ENCODE measurements at regions not wholly inside any gene's neighbourhood (a gene's known extent, or its start where the extent isn't known, plus 50 kb on each side); places are given as distances from the start of the nearest gene placed in this dataset.

DNA sequence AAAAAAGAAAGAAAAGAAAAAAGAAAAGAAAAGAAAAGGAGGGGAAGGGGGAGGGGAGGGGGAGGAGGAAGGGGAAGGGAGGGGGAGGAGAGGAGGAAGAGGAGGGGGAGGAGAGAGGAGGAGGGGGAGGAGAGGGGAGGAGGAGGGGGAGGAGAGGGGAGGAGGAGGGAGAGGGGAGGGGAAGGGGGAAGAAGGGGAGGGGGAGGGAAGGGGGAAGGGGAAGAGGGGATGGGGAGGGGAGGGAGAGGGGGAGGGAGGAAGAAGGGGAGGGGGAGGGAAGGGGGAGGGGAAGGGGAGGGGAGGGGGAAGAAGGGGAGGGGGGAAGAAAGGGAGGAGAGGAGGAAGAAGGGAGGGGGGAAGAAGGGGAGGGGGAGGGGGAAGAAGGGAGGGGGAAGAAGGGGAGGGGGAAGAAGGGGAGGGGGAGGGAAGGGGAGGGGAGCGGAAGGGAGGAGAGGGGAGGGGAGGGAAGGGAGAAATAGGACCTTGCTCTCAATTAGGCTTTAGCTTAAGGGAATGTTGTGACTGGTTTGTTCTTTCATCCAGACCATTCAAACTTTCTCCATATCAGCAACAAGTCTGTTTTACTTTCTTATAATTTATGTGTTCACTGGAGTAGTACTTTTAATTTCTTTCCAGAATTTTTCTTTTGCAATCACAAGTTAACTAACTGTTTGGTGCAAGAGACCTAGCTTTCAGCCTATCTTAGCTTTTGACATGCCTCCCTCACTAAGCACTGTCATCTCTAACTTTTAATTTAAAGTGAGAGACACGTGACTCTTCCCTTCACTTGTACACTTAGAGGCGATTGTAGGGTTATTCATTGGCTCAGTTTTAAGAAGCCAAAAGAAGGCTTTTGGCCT lies 76.5 kb upstream of the EGLN3 start:
- no peaks in the 10 kb centered on the region for H3K4me1 ChIP-seq
- no peaks in the 10 kb centered on the region for H3K9me3 ChIP-seq
- ChIA-PET CTCF (no interaction called here), POLR2A (no interaction called here)
- H3K4me3 ChIP-seq: no peak overlapping the region
- ATAC-seq (no peak), DNase-seq (ENCODE audit: low read depth in 1 of 2, low spot score in 1 of 2) (no peak), FAIRE-seq (no peak)
- 78% methylated on average over 2 of the region's 3 CpGs for WGBS (ENCODE audit: missing lambda C conversion rate)
- H3K4me2 ChIP-seq: no peak overlapping the region
- no peak overlapping the region for H3K27ac ChIP-seq
- no peak for TF ChIP-seq NPAS2 (CRISPR knock-in tag; IDR thresholded peaks at IDR 0.05; ENCODE audit: borderline replicate concordance)
- TF ChIP-seq POLR2A (IDR thresholded peaks at IDR 0.05; ENCODE audit: low read length): no peak
- TF ChIP-seq KDM5A (IDR thresholded peaks at IDR 0.05): no peak
- no peak for TF ChIP-seq RAD21 (conservative IDR thresholded peaks at IDR 0.05 in 1 of 2, IDR thresholded peaks at IDR 0.05 in 1 of 2)

- no peak overlapping the region for H3K27ac ChIP-seq
- CTCF ChIA-PET: interaction anchor here (1.5 kb wide), 1 partner anchor 10 kb away, joined by 4 read pairs; no protein-coding TSS in a partner anchor
- H3K4me1 ChIP-seq: no peaks in the 10 kb centered on the region
- POLR2A ChIA-PET: no interaction called here
- TF ChIP-seq MAZ (IDR thresholded peaks at IDR 0.05; ENCODE audit: borderline replicate concordance, low read depth, low read length) (no peak), BHLHE40 (IDR thresholded peaks at IDR 0.05; ENCODE audit: low read depth, low read length) (no peak), PBX3 (IDR thresholded peaks at IDR 0.05) (no peak), RNF2 (IDR thresholded peaks at IDR 0.05; ENCODE audit: borderline replicate concordance, low read depth) (no peak), HEYL (CRISPR knock-in tag; IDR thresholded peaks at IDR 0.05) (no peak), POLR2A (IDR thresholded peaks at IDR 0.05; ENCODE audit: low read length) (no peak), KDM5A (IDR thresholded peaks at IDR 0.05) (no peak), TP53 (CRISPR knock-in tag; IDR thresholded peaks at IDR 0.05) (no peak), NFE2L2 (conservative IDR thresholded peaks at IDR 0.05; ENCODE audit: low read length) (no peak), CHD2 (IDR thresholded peaks at IDR 0.05; ENCODE audit: low read length, partially characterized antibody) (no peak), RFX5 (IDR thresholded peaks at IDR 0.05) (no peak), CEBPB (IDR thresholded peaks at IDR 0.05) (no peak), BCL3 (IDR thresholded peaks at IDR 0.05) (no peak), HDAC2 (IDR thresholded peaks at IDR 0.05) (no peak), E2F6 (IDR thresholded peaks at IDR 0.05; ENCODE audit: borderline replicate concordance, low read depth) (no peak), CBX8 (IDR thresholded peaks at IDR 0.05) (no peak), SMC3 (IDR thresholded peaks at IDR 0.05) (no peak), ATOH8 (CRISPR knock-in tag; IDR thresholded peaks at IDR 0.05; ENCODE audit: low read depth) (no peak)
- TF ChIP-seq, protein P1, sequence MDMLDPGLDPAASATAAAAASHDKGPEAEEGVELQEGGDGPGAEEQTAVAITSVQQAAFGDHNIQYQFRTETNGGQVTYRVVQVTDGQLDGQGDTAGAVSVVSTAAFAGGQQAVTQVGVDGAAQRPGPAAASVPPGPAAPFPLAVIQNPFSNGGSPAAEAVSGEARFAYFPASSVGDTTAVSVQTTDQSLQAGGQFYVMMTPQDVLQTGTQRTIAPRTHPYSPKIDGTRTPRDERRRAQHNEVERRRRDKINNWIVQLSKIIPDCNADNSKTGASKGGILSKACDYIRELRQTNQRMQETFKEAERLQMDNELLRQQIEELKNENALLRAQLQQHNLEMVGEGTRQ (IDR thresholded peaks at IDR 0.05): no peak
- FAIRE-seq (no peak), ATAC-seq (no peak), DNase-seq (ENCODE audit: low read depth in 1 of 2, low spot score in 1 of 2) (no peak)
- 84% methylated on average over 4 of the region's 4 CpGs for WGBS (ENCODE audit: missing lambda C conversion rate)
- no peaks in the 10 kb centered on the region for H3K9me3 ChIP-seq
- no peak overlapping the region for H3K4me2 ChIP-seq
- no peak overlapping the region for H3K4me3 ChIP-seq
These were observed 74.6 kb upstream of the EGLN3 start for GRCh38 chr14:34025325-34026017.
